SK-N-SH (cell line): ENCODE measurements at regions not wholly inside any gene's neighbourhood (a gene's known extent, or its start where the extent isn't known, plus 50 kb on each side); places are given as distances from the start of the nearest gene placed in this dataset.

Source experiments
- CHD2 ChIP-seq: fragments of 150-350 bp; IDR thresholded peaks from 2 replicates; pipeline ENCODE4 v1.6.1; 2018; ENCODE audit warnings: low read length; ENCODE audit not compliant: partially characterized antibody
- EP300 ChIP-seq, 2 experiments: IDR thresholded peaks; 2 replicates each; pipeline versions ENCODE4 v1.4.0 to v1.6.1; 2012; ENCODE audit warnings: borderline replicate concordance in 1 of 2, low read depth in 1 of 2, low read length in 1 of 2
- POLR2AphosphoS5 ChIP-seq: IDR thresholded peaks from 2 replicates; pipeline ENCODE4 v1.6.1; 2012; ENCODE audit warnings: low read depth, low read length
- RAD21 ChIP-seq: IDR thresholded peaks from 2 replicates; pipeline ENCODE4 v1.6.1; 2012; ENCODE audit warnings: mild to moderate bottlenecking, low read length
- RCOR1 ChIP-seq: fragments of 150-350 bp; IDR thresholded peaks from 2 replicates; pipeline ENCODE4 v1.6.1; 2017; ENCODE audit warnings: antibody characterized with exemption, low read length
- RXRA ChIP-seq: IDR thresholded peaks from 2 replicates; pipeline ENCODE4 v1.4.0; 2012; ENCODE audit warnings: low read depth, mild to moderate bottlenecking, borderline replicate concordance
- TF ChIP-seq, protein P1 (sequence below): IDR thresholded peaks from 2 replicates; pipeline ENCODE4 v1.6.1; 2012; ENCODE audit warnings: mild to moderate bottlenecking, low read depth, low read length, moderate library complexity
- TF ChIP-seq, protein P2 (sequence below): fragments of 200-600 bp; sonication (generic); IDR thresholded peaks from 2 replicates; pipeline ENCODE4 v1.6.1; 2017; ENCODE audit warnings: antibody characterized with exemption, mild to moderate bottlenecking, moderate library complexity

DNA sequence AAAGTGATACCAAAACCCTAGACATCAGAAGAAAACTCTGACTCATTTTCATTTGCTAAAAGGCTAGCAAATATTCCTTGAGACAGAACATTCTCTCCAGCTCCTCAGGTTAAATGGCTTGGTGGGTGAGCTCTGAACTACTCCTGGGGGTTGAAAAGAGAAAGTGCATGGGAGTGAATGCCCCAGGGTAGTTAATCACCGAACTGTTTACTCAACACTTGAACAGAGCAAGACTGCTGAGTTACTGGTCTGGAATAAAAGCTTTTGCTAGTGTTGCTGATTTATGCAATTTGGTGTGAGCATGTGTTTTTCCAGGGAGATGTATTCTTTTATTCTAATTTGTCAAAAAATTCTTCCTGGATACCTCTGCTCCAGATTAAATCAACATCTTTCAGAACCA, 88.3 kb upstream of the PRDM9 start:
- TF ChIP-seq, protein P1, sequence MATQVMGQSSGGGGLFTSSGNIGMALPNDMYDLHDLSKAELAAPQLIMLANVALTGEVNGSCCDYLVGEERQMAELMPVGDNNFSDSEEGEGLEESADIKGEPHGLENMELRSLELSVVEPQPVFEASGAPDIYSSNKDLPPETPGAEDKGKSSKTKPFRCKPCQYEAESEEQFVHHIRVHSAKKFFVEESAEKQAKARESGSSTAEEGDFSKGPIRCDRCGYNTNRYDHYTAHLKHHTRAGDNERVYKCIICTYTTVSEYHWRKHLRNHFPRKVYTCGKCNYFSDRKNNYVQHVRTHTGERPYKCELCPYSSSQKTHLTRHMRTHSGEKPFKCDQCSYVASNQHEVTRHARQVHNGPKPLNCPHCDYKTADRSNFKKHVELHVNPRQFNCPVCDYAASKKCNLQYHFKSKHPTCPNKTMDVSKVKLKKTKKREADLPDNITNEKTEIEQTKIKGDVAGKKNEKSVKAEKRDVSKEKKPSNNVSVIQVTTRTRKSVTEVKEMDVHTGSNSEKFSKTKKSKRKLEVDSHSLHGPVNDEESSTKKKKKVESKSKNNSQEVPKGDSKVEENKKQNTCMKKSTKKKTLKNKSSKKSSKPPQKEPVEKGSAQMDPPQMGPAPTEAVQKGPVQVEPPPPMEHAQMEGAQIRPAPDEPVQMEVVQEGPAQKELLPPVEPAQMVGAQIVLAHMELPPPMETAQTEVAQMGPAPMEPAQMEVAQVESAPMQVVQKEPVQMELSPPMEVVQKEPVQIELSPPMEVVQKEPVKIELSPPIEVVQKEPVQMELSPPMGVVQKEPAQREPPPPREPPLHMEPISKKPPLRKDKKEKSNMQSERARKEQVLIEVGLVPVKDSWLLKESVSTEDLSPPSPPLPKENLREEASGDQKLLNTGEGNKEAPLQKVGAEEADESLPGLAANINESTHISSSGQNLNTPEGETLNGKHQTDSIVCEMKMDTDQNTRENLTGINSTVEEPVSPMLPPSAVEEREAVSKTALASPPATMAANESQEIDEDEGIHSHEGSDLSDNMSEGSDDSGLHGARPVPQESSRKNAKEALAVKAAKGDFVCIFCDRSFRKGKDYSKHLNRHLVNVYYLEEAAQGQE, result no peak
- TF ChIP-seq, protein P2, sequence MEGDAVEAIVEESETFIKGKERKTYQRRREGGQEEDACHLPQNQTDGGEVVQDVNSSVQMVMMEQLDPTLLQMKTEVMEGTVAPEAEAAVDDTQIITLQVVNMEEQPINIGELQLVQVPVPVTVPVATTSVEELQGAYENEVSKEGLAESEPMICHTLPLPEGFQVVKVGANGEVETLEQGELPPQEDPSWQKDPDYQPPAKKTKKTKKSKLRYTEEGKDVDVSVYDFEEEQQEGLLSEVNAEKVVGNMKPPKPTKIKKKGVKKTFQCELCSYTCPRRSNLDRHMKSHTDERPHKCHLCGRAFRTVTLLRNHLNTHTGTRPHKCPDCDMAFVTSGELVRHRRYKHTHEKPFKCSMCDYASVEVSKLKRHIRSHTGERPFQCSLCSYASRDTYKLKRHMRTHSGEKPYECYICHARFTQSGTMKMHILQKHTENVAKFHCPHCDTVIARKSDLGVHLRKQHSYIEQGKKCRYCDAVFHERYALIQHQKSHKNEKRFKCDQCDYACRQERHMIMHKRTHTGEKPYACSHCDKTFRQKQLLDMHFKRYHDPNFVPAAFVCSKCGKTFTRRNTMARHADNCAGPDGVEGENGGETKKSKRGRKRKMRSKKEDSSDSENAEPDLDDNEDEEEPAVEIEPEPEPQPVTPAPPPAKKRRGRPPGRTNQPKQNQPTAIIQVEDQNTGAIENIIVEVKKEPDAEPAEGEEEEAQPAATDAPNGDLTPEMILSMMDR, result no peak
- TF ChIP-seq RXRA, result no peak
- no peak for TF ChIP-seq RAD21
- TF ChIP-seq POLR2AphosphoS5, result no peak
- no peak for TF ChIP-seq RCOR1
- TF ChIP-seq CHD2, result no peak
- no peak for TF ChIP-seq EP300 (IDR thresholded peaks at IDR 0.05; ENCODE audit: borderline replicate concordance in 1 of 2, low read depth in 1 of 2, low read length in 1 of 2)
